ENCODE measurements at regions not wholly inside any gene's neighbourhood (a gene's known extent, or its start where the extent isn't known, plus 50 kb on each side); places are given as distances from the start of the nearest gene placed in this dataset.

DNA sequence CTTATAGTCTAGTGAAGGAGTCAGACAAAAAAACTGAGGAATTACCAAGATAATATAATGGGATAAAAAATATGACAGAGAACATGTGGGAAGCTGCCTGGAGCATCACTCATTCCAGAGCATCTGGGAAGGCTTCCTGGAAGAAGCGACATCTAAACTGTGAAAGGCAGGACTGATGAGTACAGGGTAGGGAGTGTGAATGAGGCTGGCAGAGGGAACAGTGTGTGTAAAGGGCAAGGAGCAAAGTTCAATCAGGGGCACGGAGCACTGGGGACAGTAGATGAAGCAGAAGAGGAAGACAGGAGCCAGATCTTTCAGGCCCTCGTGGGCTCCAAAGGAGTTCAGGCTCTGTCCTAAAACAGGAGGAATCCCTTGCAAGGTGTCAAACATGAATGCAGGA lies 55.8 kb upstream of the PRDM11 start:
- H3K4me3 ChIP-seq (replicated peaks; ENCODE audit: insufficient read depth, low read length): no peak overlapping the region
- H3K27ac ChIP-seq (replicated peaks): no peak overlapping the region
- TF ChIP-seq, protein P1, sequence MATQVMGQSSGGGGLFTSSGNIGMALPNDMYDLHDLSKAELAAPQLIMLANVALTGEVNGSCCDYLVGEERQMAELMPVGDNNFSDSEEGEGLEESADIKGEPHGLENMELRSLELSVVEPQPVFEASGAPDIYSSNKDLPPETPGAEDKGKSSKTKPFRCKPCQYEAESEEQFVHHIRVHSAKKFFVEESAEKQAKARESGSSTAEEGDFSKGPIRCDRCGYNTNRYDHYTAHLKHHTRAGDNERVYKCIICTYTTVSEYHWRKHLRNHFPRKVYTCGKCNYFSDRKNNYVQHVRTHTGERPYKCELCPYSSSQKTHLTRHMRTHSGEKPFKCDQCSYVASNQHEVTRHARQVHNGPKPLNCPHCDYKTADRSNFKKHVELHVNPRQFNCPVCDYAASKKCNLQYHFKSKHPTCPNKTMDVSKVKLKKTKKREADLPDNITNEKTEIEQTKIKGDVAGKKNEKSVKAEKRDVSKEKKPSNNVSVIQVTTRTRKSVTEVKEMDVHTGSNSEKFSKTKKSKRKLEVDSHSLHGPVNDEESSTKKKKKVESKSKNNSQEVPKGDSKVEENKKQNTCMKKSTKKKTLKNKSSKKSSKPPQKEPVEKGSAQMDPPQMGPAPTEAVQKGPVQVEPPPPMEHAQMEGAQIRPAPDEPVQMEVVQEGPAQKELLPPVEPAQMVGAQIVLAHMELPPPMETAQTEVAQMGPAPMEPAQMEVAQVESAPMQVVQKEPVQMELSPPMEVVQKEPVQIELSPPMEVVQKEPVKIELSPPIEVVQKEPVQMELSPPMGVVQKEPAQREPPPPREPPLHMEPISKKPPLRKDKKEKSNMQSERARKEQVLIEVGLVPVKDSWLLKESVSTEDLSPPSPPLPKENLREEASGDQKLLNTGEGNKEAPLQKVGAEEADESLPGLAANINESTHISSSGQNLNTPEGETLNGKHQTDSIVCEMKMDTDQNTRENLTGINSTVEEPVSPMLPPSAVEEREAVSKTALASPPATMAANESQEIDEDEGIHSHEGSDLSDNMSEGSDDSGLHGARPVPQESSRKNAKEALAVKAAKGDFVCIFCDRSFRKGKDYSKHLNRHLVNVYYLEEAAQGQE (IDR thresholded peaks at IDR 0.05; ENCODE audit: insufficient replicate concordance, low read depth): no peak
- TF ChIP-seq GABPA (IDR thresholded peaks at IDR 0.05; ENCODE audit: low read depth) (no peak), POLR2AphosphoS5 (IDR thresholded peaks at IDR 0.05; ENCODE audit: low read depth) (no peak), SPI1 (IDR thresholded peaks at IDR 0.05; ENCODE audit: borderline replicate concordance, low read depth) (no peak)
- TF ChIP-seq, protein P2, sequence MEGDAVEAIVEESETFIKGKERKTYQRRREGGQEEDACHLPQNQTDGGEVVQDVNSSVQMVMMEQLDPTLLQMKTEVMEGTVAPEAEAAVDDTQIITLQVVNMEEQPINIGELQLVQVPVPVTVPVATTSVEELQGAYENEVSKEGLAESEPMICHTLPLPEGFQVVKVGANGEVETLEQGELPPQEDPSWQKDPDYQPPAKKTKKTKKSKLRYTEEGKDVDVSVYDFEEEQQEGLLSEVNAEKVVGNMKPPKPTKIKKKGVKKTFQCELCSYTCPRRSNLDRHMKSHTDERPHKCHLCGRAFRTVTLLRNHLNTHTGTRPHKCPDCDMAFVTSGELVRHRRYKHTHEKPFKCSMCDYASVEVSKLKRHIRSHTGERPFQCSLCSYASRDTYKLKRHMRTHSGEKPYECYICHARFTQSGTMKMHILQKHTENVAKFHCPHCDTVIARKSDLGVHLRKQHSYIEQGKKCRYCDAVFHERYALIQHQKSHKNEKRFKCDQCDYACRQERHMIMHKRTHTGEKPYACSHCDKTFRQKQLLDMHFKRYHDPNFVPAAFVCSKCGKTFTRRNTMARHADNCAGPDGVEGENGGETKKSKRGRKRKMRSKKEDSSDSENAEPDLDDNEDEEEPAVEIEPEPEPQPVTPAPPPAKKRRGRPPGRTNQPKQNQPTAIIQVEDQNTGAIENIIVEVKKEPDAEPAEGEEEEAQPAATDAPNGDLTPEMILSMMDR (IDR thresholded peaks at IDR 0.05; ENCODE audit: insufficient read depth, low read length): no peak
- DNase-seq (ENCODE audit: low read depth in 1 of 2, low spot score in 1 of 2): no peak
- no peaks in the 10 kb centered on the region for H3K27me3 ChIP-seq (ENCODE audit: insufficient read depth, poor library complexity, severe bottlenecking)

DNA sequence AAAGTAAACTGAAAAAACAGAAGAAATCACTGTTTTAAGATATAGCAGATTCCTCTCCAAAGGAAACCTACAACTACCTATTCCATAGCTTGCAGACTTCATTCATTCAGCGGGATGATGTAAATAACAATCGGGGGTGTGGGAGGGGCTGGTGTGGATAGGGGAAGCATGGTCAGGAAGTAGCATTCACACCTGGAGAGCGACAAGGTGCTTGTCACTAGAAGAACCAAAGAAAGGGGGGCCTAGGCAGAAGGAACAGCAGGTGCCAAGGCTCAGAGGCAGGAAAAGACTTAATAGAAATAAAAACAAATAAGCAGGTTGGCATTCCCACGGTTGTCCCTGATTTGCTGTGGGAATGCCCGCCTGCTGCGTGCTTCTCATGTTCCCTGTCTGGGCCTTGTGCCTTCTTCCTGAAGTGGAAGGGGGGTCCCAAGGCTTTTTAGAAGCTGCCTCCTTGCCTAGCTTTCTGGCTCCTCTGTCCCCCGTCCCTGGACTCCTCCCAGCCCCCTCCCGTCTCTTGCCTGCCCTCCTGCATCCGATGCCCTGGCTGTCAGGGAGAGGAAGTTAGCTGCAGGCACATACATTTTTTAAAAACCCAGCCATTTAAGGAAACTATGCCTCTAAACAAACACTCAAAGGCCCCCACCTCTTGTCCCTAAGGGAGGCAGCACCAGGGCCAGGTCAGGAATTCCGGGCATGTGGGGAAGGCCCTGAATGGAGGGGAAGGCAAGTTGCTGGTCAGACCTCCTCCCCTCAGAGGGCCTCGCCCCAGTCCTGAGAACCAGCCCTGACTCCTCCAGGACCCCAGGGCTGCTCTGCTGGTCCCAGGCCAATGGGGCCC lies 54.7 kb upstream of the PRDM11 start:
- Histone ChIP-seq H3K27ac (replicated peaks) (no peak overlapping the region), H3K27me3 (ENCODE audit: insufficient read depth, poor library complexity, severe bottlenecking) (no peaks in the 10 kb centered on the region), H3K4me3 (replicated peaks; ENCODE audit: insufficient read depth, low read length) (no peak overlapping the region)
- peak; percentile 39; the same call in 1 of the 2 replicates for TF ChIP-seq SPI1 (IDR thresholded peaks at IDR 0.05; ENCODE audit: borderline replicate concordance, low read depth)
- TF ChIP-seq POLR2AphosphoS5 (IDR thresholded peaks at IDR 0.05; ENCODE audit: low read depth): no peak
- TF ChIP-seq, protein P1 (IDR thresholded peaks at IDR 0.05; ENCODE audit: insufficient replicate concordance, low read depth): no peak
- peak in 1 of 2 experiments; percentile 18 for DNase-seq (ENCODE audit: low read depth in 1 of 2, low spot score in 1 of 2)

DNA sequence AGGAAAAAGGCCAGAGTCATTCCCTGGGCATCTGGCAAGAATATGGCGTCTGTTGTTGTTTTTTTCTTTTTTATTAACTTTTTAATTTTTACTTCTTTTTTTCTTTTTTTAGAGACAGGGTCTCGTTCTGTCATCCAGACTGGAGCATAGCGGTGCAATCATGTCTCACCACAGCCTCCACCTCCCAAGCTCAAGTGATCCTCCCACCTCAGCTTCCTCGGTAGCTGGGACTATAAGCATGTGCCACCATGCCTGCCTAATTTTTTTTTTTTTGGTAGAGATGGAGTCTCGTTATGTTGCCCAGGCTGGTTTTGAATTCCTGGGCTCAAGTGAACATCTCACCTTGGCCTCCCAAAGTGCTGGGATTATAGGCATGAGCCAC lies 54.0 kb upstream of the PRDM11 start:
- TF ChIP-seq SPI1 (IDR thresholded peaks at IDR 0.05; ENCODE audit: borderline replicate concordance, low read depth): no peak
- TF ChIP-seq, protein P2 (IDR thresholded peaks at IDR 0.05; ENCODE audit: insufficient read depth, low read length): no peak
- TF ChIP-seq, protein P1 (IDR thresholded peaks at IDR 0.05; ENCODE audit: insufficient replicate concordance, low read depth): no peak
- no peak for TF ChIP-seq POLR2AphosphoS5 (IDR thresholded peaks at IDR 0.05; ENCODE audit: low read depth)
- no peak for TF ChIP-seq GABPA (IDR thresholded peaks at IDR 0.05; ENCODE audit: low read depth)
- Histone ChIP-seq H3K4me3 (replicated peaks; ENCODE audit: insufficient read depth, low read length) (no peak overlapping the region), H3K27me3 (ENCODE audit: insufficient read depth, poor library complexity, severe bottlenecking) (no peaks in the 10 kb centered on the region), H3K27ac (replicated peaks) (no peak overlapping the region)
- DNase-seq (ENCODE audit: low read depth in 1 of 2, low spot score in 1 of 2): no peak

Data from HL-60 (cell line).